ENCODE measurements at regions not wholly inside any gene's neighbourhood (a gene's known extent, or its start where the extent isn't known, plus 50 kb on each side); places are given as distances from the start of the nearest gene placed in this dataset.

- DNase-seq (ENCODE audit: low read depth, low spot score), result no peak
These were observed 193.2 kb upstream of the MAP3K1 start for GRCh38 chr5:56622141-56622540.

- no peak for DNase-seq (ENCODE audit: low read depth, low spot score)
These were observed 194.3 kb upstream of the MAP3K1 start for GRCh38 chr5:56620903-56621677.

GRCh38 chr5:56617998-56618397 lies 197.4 kb upstream of the MAP3K1 start:
- no peak for DNase-seq (ENCODE audit: low read depth, low spot score)

- no peak for DNase-seq (ENCODE audit: low read depth, low spot score)
These were observed 198.7 kb upstream of the MAP3K1 start for GRCh38 chr5:56616454-56617160.

- DNase-seq (ENCODE audit: low read depth, low spot score), result no peak
These were observed 199.8 kb upstream of the MAP3K1 start for GRCh38 chr5:56615361-56616153.

GRCh38 chr5:56612759-56613158 lies 202.6 kb upstream of the MAP3K1 start:
- DNase-seq (ENCODE audit: low read depth, low spot score), result no peak

GRCh38 chr5:56612353-56612752 lies 203.0 kb upstream of the MAP3K1 start:
- DNase-seq (ENCODE audit: low read depth, low spot score), result no peak

DNA sequence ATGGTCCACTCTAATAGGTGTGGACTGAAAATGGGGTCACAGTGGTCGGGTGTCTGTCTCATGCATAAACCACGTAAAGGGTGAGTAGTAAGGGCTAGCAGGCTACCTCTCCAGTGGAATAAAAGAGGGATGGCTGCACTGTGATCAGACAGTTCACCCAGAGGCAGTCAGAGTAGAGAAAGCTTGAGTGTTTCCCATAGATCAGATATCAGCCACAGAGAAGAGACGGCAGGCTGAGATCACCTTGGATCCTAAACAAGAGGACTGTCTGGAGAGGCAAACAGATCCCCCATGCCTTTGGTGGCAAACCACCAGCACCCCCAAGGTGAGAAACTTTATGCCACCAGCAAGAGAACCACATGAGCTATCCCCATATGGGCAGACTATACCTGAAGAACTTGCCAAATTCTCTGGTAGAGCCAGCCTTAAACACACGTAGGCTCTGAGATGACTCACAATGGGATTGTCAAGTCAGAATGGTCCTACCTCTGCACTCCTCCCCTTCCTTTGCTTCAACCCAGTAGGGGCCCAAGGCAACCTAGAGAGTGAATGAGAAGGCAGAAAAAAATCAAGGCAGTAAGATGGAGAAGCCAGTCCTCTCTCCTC lies 205.2 kb upstream of the MAP3K1 start:
- DNase-seq (ENCODE audit: low read depth, low spot score), result peak; percentile 36

GRCh38 chr5:56608217-56608925 lies 207.0 kb upstream of the MAP3K1 start:
- peak; percentile 44 for DNase-seq (ENCODE audit: low read depth, low spot score)

GRCh38 chr5:56607551-56607950 lies 207.8 kb upstream of the MAP3K1 start:
- DNase-seq (ENCODE audit: low read depth, low spot score), result peak; percentile 53

DNA sequence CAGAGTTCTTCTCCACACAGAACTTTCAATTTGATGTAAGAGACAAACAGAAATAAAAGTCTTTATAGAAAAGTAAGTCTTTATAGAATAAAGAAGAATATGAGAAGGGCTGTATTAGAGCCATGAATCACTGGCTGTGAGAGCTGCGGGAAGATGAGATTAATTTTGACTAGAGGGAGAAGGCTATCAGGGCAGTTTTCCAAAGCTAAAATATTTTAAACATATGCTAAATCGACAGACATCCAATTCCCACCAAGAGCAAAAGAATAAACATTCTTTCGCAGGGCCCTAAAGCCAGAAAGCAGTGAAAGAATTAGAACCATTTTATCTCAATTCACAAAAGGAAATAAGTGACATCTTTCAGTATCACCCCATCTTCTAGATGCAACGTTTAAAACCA lies 208.3 kb upstream of the MAP3K1 start:
- no peak for DNase-seq (ENCODE audit: low read depth, low spot score)

DNA sequence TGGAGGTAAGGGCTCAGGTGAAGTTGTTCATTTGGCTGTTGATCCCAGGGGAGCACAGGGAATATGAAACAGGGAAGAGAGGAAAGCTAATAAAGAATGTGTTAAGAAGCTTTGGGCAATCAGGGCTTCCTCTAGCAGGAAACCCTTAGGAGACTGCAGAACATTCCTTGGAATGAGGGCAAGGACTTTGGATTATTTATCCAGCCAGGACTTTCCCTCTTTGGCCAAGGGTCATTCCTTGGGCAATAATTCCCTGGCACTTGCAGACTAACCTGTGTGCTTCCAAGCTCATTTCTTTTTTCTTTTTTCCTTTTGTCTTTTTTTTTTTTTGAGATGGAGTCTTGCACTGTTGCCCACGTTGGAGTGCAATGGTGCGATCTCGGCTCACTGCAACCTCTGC lies 209.2 kb upstream of the MAP3K1 start:
- DNase-seq (ENCODE audit: low read depth, low spot score), result no peak

DNA sequence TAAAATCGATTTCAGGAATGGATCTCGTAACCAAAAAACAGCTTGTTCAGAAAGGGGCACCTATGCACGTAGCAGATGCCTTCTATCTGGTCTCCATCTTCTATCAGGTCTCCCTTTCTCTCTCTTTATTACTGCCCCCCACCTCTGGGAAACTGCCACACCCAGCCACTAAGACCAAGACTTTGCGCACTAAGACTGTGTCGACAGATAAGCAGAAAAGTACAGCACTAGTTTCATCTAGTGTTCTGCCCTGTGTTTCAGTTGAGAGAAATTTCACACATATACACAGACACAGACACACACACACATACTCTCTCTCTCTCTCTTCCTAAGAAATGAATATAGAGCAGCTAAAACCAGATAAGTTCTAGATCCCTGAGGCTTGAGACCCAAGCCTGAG lies 210.1 kb upstream of the MAP3K1 start:
- no peak for DNase-seq (ENCODE audit: low read depth, low spot score)

DNA sequence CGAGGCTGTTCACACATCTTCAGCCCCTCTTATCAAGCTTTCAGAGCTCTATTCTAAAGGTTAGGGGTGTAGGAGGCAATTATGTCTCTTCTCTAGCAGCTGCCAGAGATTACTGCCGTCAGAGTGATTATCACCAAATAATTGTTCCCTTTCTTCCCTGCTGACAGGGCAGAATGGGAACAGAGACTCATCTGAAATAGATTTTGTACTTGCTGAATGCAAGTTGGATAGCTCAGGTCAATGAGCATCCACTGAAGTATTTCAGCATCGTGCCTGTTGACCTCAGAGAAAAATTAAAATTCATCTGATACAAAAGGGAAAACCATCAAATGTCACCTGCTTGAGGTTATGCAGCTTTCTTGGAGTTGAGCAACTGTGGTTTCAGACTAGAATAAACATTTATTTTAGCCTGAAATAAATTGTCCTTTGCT lies 213.7 kb upstream of the MAP3K1 start:
- DNase-seq (ENCODE audit: low read depth, low spot score), result no peak

- no peak for DNase-seq (ENCODE audit: low read depth, low spot score)
These were observed 216.4 kb upstream of the MAP3K1 start for GRCh38 chr5:56598941-56599340.

GRCh38 chr5:56596155-56596554 lies 219.2 kb upstream of the MAP3K1 start:
- no peak for DNase-seq (ENCODE audit: low read depth, low spot score)

DNA sequence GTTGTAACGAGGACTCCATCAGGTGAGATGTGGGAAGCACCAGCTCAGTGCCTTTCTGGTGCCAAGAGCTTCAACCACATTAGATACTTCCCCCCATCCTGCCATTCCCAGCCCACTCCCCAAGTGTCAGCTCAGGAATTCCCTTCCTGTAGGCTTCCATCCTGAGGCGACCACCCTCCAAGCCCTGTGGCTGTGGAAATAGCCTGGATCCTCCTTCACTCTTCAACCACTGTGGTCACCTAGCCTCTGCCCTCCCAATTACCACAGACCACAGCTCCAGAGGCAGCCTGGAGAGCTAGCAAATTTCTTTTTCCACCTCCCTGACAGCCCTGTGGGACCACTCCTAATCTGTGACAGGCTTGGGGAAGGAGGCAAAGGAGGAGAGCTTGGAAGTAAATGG lies 219.8 kb upstream of the MAP3K1 start:
- DNase-seq (ENCODE audit: low read depth, low spot score), result no peak

GRCh38 chr5:56594792-56595191 lies 220.6 kb upstream of the MAP3K1 start:
- no peak for DNase-seq (ENCODE audit: low read depth, low spot score)

GRCh38 chr5:56591081-56591480 lies 224.3 kb upstream of the MAP3K1 start:
- no peak for DNase-seq (ENCODE audit: low read depth, low spot score)

DNA sequence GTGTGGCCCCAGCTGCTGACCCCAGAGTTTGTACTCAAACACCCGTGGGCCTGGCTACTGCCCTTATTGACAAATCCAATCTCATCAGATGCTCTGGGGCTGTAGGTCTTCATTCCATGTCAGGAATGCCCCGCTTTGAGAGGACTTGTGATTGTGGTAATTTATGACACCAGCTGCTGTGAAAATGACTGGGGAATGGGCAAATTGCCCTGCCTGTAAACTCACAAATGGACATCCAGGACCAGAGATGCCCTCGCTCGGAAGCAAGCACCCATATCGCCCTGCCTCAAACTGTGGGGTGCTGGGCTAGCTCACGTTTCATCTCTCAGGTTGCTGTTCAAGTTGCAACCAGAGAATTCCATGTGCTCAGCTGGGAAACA lies 225.9 kb upstream of the MAP3K1 start:
- no peak for DNase-seq (ENCODE audit: low read depth, low spot score)

All from ELF-1 (cell line).